IPS-18a (cell line): ENCODE measurements at regions not wholly inside any gene's neighbourhood (a gene's known extent, or its start where the extent isn't known, plus 50 kb on each side); places are given as distances from the start of the nearest gene placed in this dataset.
"Not testable (repeated sequence)": the region's sequence is repeated elsewhere in the genome, so short reads cannot be mapped to it uniquely, and the experiment has no call there.

ENCODE experiments used
- H3K27ac ChIP-seq: one replicate; pipeline ENCODE4 v1.5.1; 2013; ENCODE audit warnings: low read length
- H3K27me3 ChIP-seq: one replicate; pipeline ENCODE4 v1.6.1; 2013; ENCODE audit warnings: mild to moderate bottlenecking, low read length; ENCODE audit not compliant: control insufficient read depth, insufficient read depth
- H3K36me3 ChIP-seq: one replicate; pipeline ENCODE4 v1.6.1; 2013; ENCODE audit warnings: low read depth, low read length; ENCODE audit not compliant: control insufficient read depth
- H3K4me1 ChIP-seq: one replicate; pipeline ENCODE4 v1.6.1; 2013; ENCODE audit warnings: low read depth, low read length; ENCODE audit not compliant: control insufficient read depth
- H3K4me3 ChIP-seq: one replicate; pipeline ENCODE4 v1.5.1; 2013; ENCODE audit warnings: low read length
- H3K9ac ChIP-seq: one replicate; pipeline ENCODE4 v1.6.1; 2013; ENCODE audit warnings: mild to moderate bottlenecking, low read length, moderate library complexity
- H3K9me3 ChIP-seq: one replicate; pipeline ENCODE4 v1.6.1; 2013; ENCODE audit warnings: low read depth, low read length; ENCODE audit not compliant: control insufficient read depth

GRCh38 chr6:93017626-93018025 is 401.7 kb downstream of the EPHA7 start:
- no peaks in the 10 kb centered on the region for H3K27me3 ChIP-seq
- no peak overlapping the region for H3K27ac ChIP-seq
- H3K4me3 ChIP-seq: no peak overlapping the region
- no peak overlapping the region for H3K9ac ChIP-seq
- no peaks in the 10 kb centered on the region for H3K36me3 ChIP-seq
- no peaks in the 10 kb centered on the region for H3K9me3 ChIP-seq
- H3K4me1 ChIP-seq: no peaks in the 10 kb centered on the region

DNA sequence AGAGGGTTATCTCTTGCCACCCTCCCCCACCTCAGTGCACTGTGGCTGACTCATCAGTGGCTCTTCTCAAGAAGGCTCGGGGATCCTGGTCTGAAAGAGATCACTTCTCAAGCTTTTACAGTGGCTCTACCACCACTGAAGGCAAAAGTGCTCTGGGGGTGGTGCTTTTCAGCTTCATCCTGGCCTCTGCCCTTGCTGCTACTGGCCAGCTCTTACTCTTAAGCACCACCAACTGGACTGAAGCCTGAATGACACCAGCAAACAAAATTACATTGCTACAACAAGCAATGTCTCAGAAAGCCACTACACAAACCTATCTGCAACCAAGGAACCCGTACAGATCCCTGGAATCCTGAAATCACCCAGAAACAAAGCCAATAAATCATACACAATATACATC is 402.1 kb downstream of the EPHA7 start:
- H3K27me3 ChIP-seq: no peaks in the 10 kb centered on the region
- no peaks in the 10 kb centered on the region for H3K9me3 ChIP-seq
- no peak overlapping the region for H3K4me3 ChIP-seq
- no peaks in the 10 kb centered on the region for H3K36me3 ChIP-seq
- H3K27ac ChIP-seq: no peak overlapping the region
- no peak overlapping the region for H3K9ac ChIP-seq
- no peaks in the 10 kb centered on the region for H3K4me1 ChIP-seq

GRCh38 chr6:93013054-93013453 is 406.3 kb downstream of the EPHA7 start:
- Histone ChIP-seq H3K9ac (no peak overlapping the region), H3K27me3 (no peaks in the 10 kb centered on the region), H3K27ac (no peak overlapping the region), H3K9me3 (no peaks in the 10 kb centered on the region), H3K36me3 (no peaks in the 10 kb centered on the region), H3K4me1 (no peaks in the 10 kb centered on the region), H3K4me3 (no peak overlapping the region)

DNA sequence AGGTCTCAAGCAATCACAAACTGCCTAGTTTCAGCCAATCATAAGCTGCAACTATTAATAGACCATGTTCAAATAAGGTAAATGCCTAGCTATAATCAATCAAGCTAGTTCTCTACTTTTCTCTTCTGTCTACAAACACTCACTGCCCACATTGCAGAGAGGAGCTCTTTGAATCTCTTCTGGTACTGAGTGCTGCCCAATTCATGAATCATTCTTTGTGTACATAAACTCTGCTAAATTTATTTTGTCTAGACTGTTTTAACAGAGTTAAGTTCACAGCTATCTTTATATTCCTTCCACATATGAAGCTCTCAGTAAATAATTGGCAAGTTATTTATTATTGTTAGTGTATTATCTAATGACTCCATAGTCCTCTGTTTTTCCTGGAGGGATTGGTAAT is 411.0 kb downstream of the EPHA7 start:
- Histone ChIP-seq H3K27ac (no peak overlapping the region), H3K4me3 (no peak overlapping the region), H3K9me3 (no peaks in the 10 kb centered on the region), H3K9ac (no peak overlapping the region), H3K27me3 (no peaks in the 10 kb centered on the region), H3K4me1 (no peaks in the 10 kb centered on the region), H3K36me3 (no peaks in the 10 kb centered on the region)

DNA sequence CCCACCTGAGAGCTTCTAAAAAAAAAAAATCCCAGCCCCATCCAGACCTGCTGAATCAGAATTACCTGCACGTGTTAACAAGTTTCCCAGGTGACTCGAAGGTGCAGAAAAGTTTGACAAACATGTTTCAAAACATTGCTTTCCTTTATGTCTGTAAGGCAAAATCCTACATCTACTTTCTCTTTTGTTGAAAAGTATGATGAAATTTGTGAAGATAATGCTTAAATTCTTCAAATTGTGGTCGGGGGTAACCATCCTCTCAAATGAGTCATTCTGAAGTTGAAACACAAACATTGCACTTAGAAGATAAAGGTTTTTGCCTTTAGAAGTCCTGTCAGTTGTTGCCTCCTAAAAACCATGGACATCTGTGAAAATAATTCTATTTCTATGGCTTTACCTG is 429.7 kb downstream of the EPHA7 start:
- no peaks in the 10 kb centered on the region for H3K9me3 ChIP-seq
- no peaks in the 10 kb centered on the region for H3K4me1 ChIP-seq
- H3K27me3 ChIP-seq: no peaks in the 10 kb centered on the region
- no peak overlapping the region for H3K4me3 ChIP-seq
- no peaks in the 10 kb centered on the region for H3K36me3 ChIP-seq
- H3K27ac ChIP-seq: no peak overlapping the region
- no peak overlapping the region for H3K9ac ChIP-seq

GRCh38 chr6:92979281-92979680 is 440.1 kb downstream of the EPHA7 start:
- Histone ChIP-seq H3K9me3 (no peaks in the 10 kb centered on the region), H3K4me1 (no peaks in the 10 kb centered on the region), H3K36me3 (no peaks in the 10 kb centered on the region), H3K9ac (no peak overlapping the region), H3K27ac (no peak overlapping the region), H3K4me3 (no peak overlapping the region), H3K27me3 (no peaks in the 10 kb centered on the region)

DNA sequence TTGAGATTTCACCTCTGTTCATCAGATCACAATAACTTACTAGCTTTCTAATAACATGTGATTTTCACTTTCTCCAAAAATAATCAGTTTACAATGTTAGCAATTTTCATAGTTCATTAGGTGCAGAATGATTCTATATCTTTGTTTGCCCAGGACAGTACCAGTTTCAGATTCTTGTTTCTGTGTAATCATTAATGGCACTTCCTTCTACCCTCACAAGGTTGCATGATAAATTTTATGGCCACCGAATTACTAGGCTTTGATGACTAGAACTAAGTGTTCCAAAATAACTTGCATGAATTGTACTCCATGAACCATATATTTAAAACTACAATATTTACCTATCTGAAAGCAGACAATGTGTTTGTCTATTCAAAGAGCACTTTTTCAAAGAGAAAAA is 442.3 kb downstream of the EPHA7 start:
- Histone ChIP-seq H3K9ac (no peak overlapping the region), H3K4me1 (no peaks in the 10 kb centered on the region), H3K9me3 (no peaks in the 10 kb centered on the region), H3K36me3 (no peaks in the 10 kb centered on the region), H3K27ac (no peak overlapping the region), H3K27me3 (no peaks in the 10 kb centered on the region), H3K4me3 (no peak overlapping the region)

- no peaks in the 10 kb centered on the region for H3K4me1 ChIP-seq
- no peak overlapping the region for H3K27ac ChIP-seq
- no peaks in the 10 kb centered on the region for H3K36me3 ChIP-seq
- H3K9ac ChIP-seq: no peak overlapping the region
- H3K9me3 ChIP-seq: no peaks in the 10 kb centered on the region
- no peak overlapping the region for H3K4me3 ChIP-seq
- H3K27me3 ChIP-seq: no peaks in the 10 kb centered on the region
Measured at GRCh38 chr6:92967362-92967761, 452.0 kb downstream of the EPHA7 start.

DNA sequence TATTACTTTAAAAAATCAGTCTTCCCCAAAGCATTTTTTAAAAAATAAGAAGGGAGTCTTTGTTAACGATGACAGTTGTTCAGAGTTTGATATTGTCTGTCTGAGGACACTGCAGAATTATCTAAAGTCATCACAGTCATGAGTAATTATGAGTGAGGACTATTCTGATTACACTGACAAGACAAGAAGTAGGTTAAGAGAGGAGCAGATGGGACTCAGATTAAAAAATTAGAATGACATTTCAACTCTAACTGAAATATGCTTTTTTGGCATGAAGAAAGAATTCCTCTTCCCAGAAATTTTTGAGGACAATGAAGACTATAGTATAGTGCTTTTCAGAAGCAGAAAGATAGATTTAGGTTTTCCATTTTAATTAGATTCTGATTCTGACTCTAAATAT is 456.5 kb downstream of the EPHA7 start:
- Histone ChIP-seq H3K4me3 (no peak overlapping the region), H3K36me3 (no peaks in the 10 kb centered on the region), H3K27me3 (no peaks in the 10 kb centered on the region), H3K4me1 (no peaks in the 10 kb centered on the region), H3K9ac (no peak overlapping the region), H3K27ac (no peak overlapping the region), H3K9me3 (no peaks in the 10 kb centered on the region)

DNA sequence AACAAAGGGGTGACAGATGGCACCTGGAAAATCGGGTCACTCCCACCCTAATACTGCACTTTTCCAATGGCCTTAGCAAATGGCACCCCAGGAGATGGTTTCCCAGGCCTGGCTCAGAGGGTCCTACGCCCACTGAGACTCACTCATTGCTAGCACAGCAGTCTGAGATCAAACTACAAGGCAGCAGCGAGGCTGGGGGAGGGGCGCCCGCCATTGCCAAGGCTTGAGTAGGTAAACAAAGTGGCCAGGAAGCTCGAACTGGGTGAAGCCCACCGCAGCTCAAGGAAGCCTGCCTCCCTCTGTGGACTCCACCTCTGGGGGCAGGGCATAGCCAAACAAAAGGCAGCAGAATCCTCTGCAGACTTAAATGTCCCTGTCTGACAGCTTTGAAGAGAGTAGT is 467.2 kb downstream of the EPHA7 start:
- not testable (repeated sequence) for H3K9ac ChIP-seq, H3K36me3 ChIP-seq, H3K4me3 ChIP-seq, H3K9me3 ChIP-seq, H3K27me3 ChIP-seq, H3K4me1 ChIP-seq, H3K27ac ChIP-seq

- no peaks in the 10 kb centered on the region for H3K36me3 ChIP-seq
Measured at GRCh38 chr6:92945799-92946198, 473.6 kb downstream of the EPHA7 start.

GRCh38 chr6:92944132-92944531 is 475.2 kb downstream of the EPHA7 start:
- H3K27ac ChIP-seq: no peak overlapping the region
- no peak overlapping the region for H3K9ac ChIP-seq
- no peaks in the 10 kb centered on the region for H3K9me3 ChIP-seq
- no peak overlapping the region for H3K4me3 ChIP-seq
- H3K27me3 ChIP-seq: no peaks in the 10 kb centered on the region
- no peaks in the 10 kb centered on the region for H3K4me1 ChIP-seq
- no peaks in the 10 kb centered on the region for H3K36me3 ChIP-seq

More at GRCh38 chr6:92945799-92946198, 473.6 kb downstream of the EPHA7 start:
- no peak overlapping the region for H3K27ac ChIP-seq
- no peak overlapping the region for H3K9ac ChIP-seq
- no peaks in the 10 kb centered on the region for H3K9me3 ChIP-seq
- H3K4me3 ChIP-seq: no peak overlapping the region
- no peaks in the 10 kb centered on the region for H3K27me3 ChIP-seq
- no peaks in the 10 kb centered on the region for H3K4me1 ChIP-seq
